ENCODE measurements at regions not wholly inside any gene's neighbourhood (a gene's known extent, or its start where the extent isn't known, plus 50 kb on each side); places are given as distances from the start of the nearest gene placed in this dataset.

- H3K27ac ChIP-seq (ENCODE audit: low read length) = no peak overlapping the region
- H3K4me2 ChIP-seq (ENCODE audit: low read length) = no peak overlapping the region
- no peak overlapping the region for H2AFZ ChIP-seq (ENCODE audit: low read depth, low read length)
- H3K27me3 ChIP-seq (ENCODE audit: low read depth, low read length) = no peaks in the 10 kb centered on the region
- H3K4me3 ChIP-seq (ENCODE audit: low read length) = no peak overlapping the region
- TF ChIP-seq EZH2phosphoT487 (IDR thresholded peaks at IDR 0.05; ENCODE audit: low read depth) = no peak
- TF ChIP-seq, protein P1, sequence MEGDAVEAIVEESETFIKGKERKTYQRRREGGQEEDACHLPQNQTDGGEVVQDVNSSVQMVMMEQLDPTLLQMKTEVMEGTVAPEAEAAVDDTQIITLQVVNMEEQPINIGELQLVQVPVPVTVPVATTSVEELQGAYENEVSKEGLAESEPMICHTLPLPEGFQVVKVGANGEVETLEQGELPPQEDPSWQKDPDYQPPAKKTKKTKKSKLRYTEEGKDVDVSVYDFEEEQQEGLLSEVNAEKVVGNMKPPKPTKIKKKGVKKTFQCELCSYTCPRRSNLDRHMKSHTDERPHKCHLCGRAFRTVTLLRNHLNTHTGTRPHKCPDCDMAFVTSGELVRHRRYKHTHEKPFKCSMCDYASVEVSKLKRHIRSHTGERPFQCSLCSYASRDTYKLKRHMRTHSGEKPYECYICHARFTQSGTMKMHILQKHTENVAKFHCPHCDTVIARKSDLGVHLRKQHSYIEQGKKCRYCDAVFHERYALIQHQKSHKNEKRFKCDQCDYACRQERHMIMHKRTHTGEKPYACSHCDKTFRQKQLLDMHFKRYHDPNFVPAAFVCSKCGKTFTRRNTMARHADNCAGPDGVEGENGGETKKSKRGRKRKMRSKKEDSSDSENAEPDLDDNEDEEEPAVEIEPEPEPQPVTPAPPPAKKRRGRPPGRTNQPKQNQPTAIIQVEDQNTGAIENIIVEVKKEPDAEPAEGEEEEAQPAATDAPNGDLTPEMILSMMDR (IDR thresholded peaks at IDR 0.05; ENCODE audit: low read depth, low read length) = no peak
- H3K9me3 ChIP-seq (ENCODE audit: insufficient read depth, low read length) = no peaks in the 10 kb centered on the region
- H3K79me2 ChIP-seq (ENCODE audit: low read length) = no peaks in the 10 kb centered on the region
- H4K20me1 ChIP-seq (ENCODE audit: insufficient read depth, low read length) = no peaks in the 10 kb centered on the region
- H3K4me1 ChIP-seq (ENCODE audit: low read length) = no peaks in the 10 kb centered on the region
- no peaks in the 10 kb centered on the region for H3K36me3 ChIP-seq (replicated peaks; ENCODE audit: low read depth, low read length)
- no peak overlapping the region for H3K9ac ChIP-seq (ENCODE audit: low read length)
These were observed 391.7 kb downstream of the WDR72 start for GRCh38 chr15:53367740-53368139.

DNA sequence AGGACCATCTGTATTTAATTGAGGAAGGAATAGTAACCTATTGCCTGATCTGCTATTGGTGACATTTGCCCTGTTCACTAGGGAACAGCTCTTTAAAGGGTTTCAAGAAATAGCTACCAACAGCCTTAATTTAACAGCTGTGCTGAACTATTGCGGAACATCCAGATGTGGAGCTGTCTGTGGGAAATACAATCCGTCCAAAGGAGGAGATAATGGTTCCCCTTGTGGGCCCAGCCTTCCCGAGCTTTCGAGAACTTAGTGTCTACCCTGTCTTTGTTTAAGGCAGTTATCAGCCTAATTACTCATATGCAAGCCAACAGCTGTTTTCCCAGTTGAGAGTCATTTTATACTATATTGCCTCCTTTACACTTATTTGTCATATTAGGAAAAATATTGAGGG is 398.6 kb downstream of the WDR72 start:
- H3K4me2 ChIP-seq (ENCODE audit: low read length) = no peak overlapping the region
- TF ChIP-seq EZH2phosphoT487 (IDR thresholded peaks at IDR 0.05; ENCODE audit: low read depth) = no peak
- TF ChIP-seq, protein P1 (IDR thresholded peaks at IDR 0.05; ENCODE audit: low read depth, low read length) = no peak
- H3K79me2 ChIP-seq (ENCODE audit: low read length) = no peaks in the 10 kb centered on the region
- 0 out of 2 replicates have a peak, but pooled peaks cover 7% of the 10 kb centered on the region for H3K27me3 ChIP-seq (ENCODE audit: low read depth, low read length)
- H3K4me3 ChIP-seq (ENCODE audit: low read length) = no peak overlapping the region
- H3K27ac ChIP-seq (ENCODE audit: low read length) = no peak overlapping the region
- no peak overlapping the region for H3K9ac ChIP-seq (ENCODE audit: low read length)
- H3K36me3 ChIP-seq (replicated peaks; ENCODE audit: low read depth, low read length) = no peaks in the 10 kb centered on the region
- H4K20me1 ChIP-seq (ENCODE audit: insufficient read depth, low read length) = no peaks in the 10 kb centered on the region
- no peak overlapping the region for H2AFZ ChIP-seq (ENCODE audit: low read depth, low read length)
- H3K9me3 ChIP-seq (ENCODE audit: insufficient read depth, low read length) = no peaks in the 10 kb centered on the region
- no peaks in the 10 kb centered on the region for H3K4me1 ChIP-seq (ENCODE audit: low read length)

GRCh38 chr15:53359038-53359437 is 400.4 kb downstream of the WDR72 start:
- Histone ChIP-seq H3K4me2 (ENCODE audit: low read length) (no peak overlapping the region), H3K27ac (ENCODE audit: low read length) (no peak overlapping the region), H2AFZ (ENCODE audit: low read depth, low read length) (no peak overlapping the region), H3K4me3 (ENCODE audit: low read length) (no peak overlapping the region), H3K9me3 (ENCODE audit: insufficient read depth, low read length) (no peaks in the 10 kb centered on the region), H3K9ac (ENCODE audit: low read length) (no peak overlapping the region), H3K36me3 (replicated peaks; ENCODE audit: low read depth, low read length) (no peaks in the 10 kb centered on the region), H3K4me1 (ENCODE audit: low read length) (no peaks in the 10 kb centered on the region), H3K27me3 (ENCODE audit: low read depth, low read length) (0 out of 2 replicates have a peak, but pooled peaks cover 7% of the 10 kb centered on the region), H4K20me1 (ENCODE audit: insufficient read depth, low read length) (no peaks in the 10 kb centered on the region), H3K79me2 (ENCODE audit: low read length) (no peaks in the 10 kb centered on the region)
- TF ChIP-seq, protein P1 (IDR thresholded peaks at IDR 0.05; ENCODE audit: low read depth, low read length) = no peak
- TF ChIP-seq EZH2phosphoT487 (IDR thresholded peaks at IDR 0.05; ENCODE audit: low read depth) = no peak

DNA sequence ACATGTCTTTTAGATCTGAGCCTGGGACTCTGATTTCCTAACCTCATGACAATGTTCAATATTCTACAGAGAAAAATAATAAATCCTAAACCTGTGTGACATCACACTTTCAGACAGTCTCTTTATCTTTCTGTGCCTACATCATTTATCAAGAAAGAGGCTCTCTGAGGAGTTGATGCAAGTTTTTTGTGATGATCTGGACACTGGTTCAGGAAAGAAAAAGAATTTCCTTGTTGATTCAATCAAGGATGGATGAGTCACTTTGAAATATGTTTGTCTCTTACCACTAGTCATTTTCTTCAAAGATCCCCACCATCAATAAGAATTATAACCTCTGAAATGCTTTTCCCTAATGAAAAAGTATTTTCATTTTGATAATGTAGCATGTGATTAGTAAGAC is 404.6 kb downstream of the WDR72 start:
- Histone ChIP-seq H3K9ac (ENCODE audit: low read length) (no peak overlapping the region), H4K20me1 (ENCODE audit: insufficient read depth, low read length) (no peaks in the 10 kb centered on the region), H3K9me3 (ENCODE audit: insufficient read depth, low read length) (no peaks in the 10 kb centered on the region), H3K27ac (ENCODE audit: low read length) (no peak overlapping the region), H3K27me3 (ENCODE audit: low read depth, low read length) (no peaks in the 10 kb centered on the region), H2AFZ (ENCODE audit: low read depth, low read length) (no peak overlapping the region), H3K4me3 (ENCODE audit: low read length) (no peak overlapping the region), H3K4me2 (ENCODE audit: low read length) (no peak overlapping the region), H3K79me2 (ENCODE audit: low read length) (no peaks in the 10 kb centered on the region), H3K36me3 (replicated peaks; ENCODE audit: low read depth, low read length) (no peaks in the 10 kb centered on the region), H3K4me1 (ENCODE audit: low read length) (no peaks in the 10 kb centered on the region)
- TF ChIP-seq, protein P1 (IDR thresholded peaks at IDR 0.05; ENCODE audit: low read depth, low read length) = no peak
